GM18508 (cell line): ENCODE measurements at regions not wholly inside any gene's neighbourhood (a gene's known extent, or its start where the extent isn't known, plus 50 kb on each side); places are given as distances from the start of the nearest gene placed in this dataset.
A peak's percentile ranks its signal among the peaks of the same experiment; 100 is the strongest.
"Not testable (repeated sequence)": the region's sequence is repeated elsewhere in the genome, so short reads cannot be mapped to it uniquely, and the experiment has no call there.

Experiments used
- ATAC-seq: cut with Tn5 transposase; IDR thresholded peaks from one replicate; pipeline ENCODE4 v1.9.1; 2021; ENCODE audit warnings: moderate number of reproducible peaks; ENCODE audit not compliant: insufficient read depth, unreplicated experiment

- no peak for ATAC-seq
Measured at GRCh38 chr1:163471779-163472650, 150.3 kb downstream of the NUF2 start.

- no peak for ATAC-seq
Measured at GRCh38 chr1:163472651-163473248, 151.0 kb downstream of the NUF2 start.

GRCh38 chr1:163477276-163477830, 155.6 kb downstream of the NUF2 start:
- ATAC-seq, result no peak

- not testable (repeated sequence) for ATAC-seq
Measured at GRCh38 chr1:163498391-163499330, 176.9 kb downstream of the NUF2 start.

GRCh38 chr1:163504331-163504978, 182.7 kb downstream of the NUF2 start:
- ATAC-seq, result no peak

GRCh38 chr1:163509114-163509513, 187.4 kb downstream of the NUF2 start:
- no peak for ATAC-seq

- no peak for ATAC-seq
Measured at GRCh38 chr1:163512349-163512989, 190.7 kb downstream of the NUF2 start.

GRCh38 chr1:163523375-163524029, 201.7 kb downstream of the NUF2 start:
- ATAC-seq, result no peak

GRCh38 chr1:163528710-163529348, 207.1 kb downstream of the NUF2 start:
- ATAC-seq, result peak; percentile 79

- no peak for ATAC-seq
Measured at GRCh38 chr1:163531345-163531744, 209.6 kb downstream of the NUF2 start.

- ATAC-seq, result no peak
Measured at GRCh38 chr1:163535401-163535800, 213.6 kb downstream of the NUF2 start.

GRCh38 chr1:163535807-163536206, 214.1 kb downstream of the NUF2 start:
- no peak for ATAC-seq

- no peak for ATAC-seq
Measured at GRCh38 chr1:163537809-163538208, 216.1 kb downstream of the NUF2 start.

- ATAC-seq, result no peak
Measured at GRCh38 chr1:163538667-163539066, 216.9 kb downstream of the NUF2 start.

GRCh38 chr1:163540727-163541126, 219.0 kb downstream of the NUF2 start:
- ATAC-seq, result no peak

GRCh38 chr1:163544441-163544840, 222.7 kb downstream of the NUF2 start:
- ATAC-seq, result no peak

GRCh38 chr1:163558162-163558561, 236.4 kb downstream of the NUF2 start:
- ATAC-seq, result no peak

- no peak for ATAC-seq
Measured at GRCh38 chr1:163561580-163562295, 240.0 kb downstream of the NUF2 start.
